Endometrium (tissue), 2 donors: ENCODE measurements at regions not wholly inside any gene's neighbourhood (a gene's known extent, or its start where the extent isn't known, plus 50 kb on each side); places are given as distances from the start of the nearest gene placed in this dataset.

ENCODE experiments used
- FAIRE-seq: peaks from 2 replicates; lab custom pipeline; 2012; peaks lifted over from hg19 to GRCh38; lab: Jason Lieb, UNC
- donor health status: control.
- donor health status: control.

- FAIRE-seq: no peak
Observed at GRCh38 chr11:134797411-134798089, 385.5 kb upstream of the B3GAT1 start.

DNA sequence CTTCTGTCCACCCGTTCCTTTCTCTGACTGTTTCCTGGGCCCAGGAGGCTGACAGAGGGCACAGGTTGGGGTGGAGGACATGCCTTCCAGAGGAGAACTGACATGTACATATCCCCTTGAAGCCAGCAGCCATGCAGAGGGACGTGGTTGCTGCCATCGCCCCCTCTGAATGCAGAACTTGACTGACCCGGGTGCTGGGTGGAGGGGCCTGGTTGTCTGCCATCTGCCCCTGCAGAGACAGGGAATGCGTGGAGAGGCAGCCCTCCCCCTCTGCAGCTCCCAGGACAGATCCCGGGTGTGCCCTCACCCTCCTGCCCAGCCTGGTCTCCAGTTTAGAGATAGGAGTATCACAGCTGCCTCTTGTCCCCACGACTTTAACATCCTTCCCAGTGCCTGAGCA is 383.0 kb upstream of the B3GAT1 start:
- no peak for FAIRE-seq

- FAIRE-seq: no peak
Observed at GRCh38 chr11:134794192-134794591, 382.1 kb upstream of the B3GAT1 start.

GRCh38 chr11:134792677-134793076 is 380.6 kb upstream of the B3GAT1 start:
- no peak for FAIRE-seq

DNA sequence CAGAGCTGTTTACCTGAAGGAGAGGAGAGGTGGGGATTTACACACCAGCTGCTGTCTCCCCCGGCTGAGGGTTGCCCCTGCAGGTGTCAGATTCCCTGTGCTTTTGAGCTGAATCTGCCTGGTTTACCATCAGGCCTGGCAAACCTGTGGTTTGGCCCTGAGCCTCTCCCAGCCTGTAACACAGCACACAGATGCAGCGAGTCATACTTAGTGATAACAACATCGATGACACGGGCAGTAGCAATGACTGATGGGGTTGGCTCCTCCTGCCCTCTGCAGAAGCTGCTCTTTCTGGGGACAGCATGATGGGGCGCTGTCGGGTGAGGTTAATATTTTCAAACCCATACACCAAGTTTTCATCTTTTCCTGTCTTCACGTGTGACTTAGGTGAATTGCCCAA is 380.0 kb upstream of the B3GAT1 start:
- FAIRE-seq: no peak

DNA sequence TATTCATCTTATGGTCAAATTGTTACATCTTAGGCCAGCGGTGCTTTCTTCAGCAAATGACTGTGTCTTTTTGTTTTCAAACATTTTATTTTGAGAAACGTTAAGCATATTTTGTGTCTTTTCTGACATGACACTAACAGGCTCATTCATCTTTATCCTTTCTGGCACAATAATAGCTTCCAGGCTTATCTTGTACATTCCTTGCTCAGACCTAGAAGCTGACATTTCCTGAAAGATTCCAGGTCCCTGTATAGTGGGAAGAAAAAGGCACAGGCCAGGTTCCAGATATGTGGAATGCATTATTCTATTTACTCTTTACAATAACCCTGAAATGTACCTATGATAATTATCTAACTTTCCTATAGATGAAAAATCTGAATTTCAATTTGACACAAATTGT is 379.1 kb upstream of the B3GAT1 start:
- FAIRE-seq: no peak

- no peak for FAIRE-seq
Observed at GRCh38 chr11:134789104-134789503, 377.1 kb upstream of the B3GAT1 start.

DNA sequence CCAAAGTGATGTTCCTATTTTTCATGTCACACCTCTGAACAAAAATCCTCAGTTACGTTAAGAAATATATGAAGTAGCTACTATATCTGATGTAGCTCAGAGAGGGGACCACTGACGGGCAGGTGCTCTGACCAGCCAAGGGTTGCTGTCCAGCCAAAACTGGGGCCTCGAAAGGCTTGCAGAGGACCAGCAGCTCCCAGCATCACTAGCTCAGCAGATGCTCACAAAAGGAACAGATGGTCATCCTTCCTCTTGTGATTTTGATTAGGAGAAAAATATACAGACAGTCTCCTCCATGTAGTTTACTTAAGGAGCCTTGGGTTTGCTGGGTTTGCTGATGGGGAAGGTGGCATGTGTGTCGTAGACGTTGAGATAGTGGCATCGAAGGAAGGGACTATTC is 374.6 kb upstream of the B3GAT1 start:
- FAIRE-seq: no peak

GRCh38 chr11:134785660-134786284 is 373.7 kb upstream of the B3GAT1 start:
- no peak for FAIRE-seq

- FAIRE-seq: no peak
Observed at GRCh38 chr11:134785059-134785458, 373.0 kb upstream of the B3GAT1 start.

GRCh38 chr11:134784568-134784967 is 372.5 kb upstream of the B3GAT1 start:
- no peak for FAIRE-seq

GRCh38 chr11:134784046-134784445 is 372.0 kb upstream of the B3GAT1 start:
- no peak for FAIRE-seq

DNA sequence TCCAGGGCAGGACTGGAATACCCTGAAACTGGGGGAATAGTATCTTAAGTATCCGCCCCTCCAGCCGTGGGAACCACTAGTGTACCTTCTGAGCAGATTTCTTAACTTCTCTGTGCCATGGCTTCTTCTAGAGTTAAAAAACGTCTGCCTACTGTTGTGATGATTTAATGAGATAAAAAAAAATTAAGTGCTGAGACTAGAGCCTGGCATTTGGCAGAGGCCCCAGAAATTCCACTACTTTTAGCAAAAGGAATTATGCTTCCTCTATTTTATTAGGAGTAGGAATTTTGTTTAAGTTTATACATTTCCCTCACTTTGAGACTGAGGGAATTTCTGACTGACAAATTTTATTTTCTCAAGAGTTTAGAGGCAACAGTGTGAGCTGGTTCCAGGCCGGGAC is 371.2 kb upstream of the B3GAT1 start:
- FAIRE-seq: no peak

DNA sequence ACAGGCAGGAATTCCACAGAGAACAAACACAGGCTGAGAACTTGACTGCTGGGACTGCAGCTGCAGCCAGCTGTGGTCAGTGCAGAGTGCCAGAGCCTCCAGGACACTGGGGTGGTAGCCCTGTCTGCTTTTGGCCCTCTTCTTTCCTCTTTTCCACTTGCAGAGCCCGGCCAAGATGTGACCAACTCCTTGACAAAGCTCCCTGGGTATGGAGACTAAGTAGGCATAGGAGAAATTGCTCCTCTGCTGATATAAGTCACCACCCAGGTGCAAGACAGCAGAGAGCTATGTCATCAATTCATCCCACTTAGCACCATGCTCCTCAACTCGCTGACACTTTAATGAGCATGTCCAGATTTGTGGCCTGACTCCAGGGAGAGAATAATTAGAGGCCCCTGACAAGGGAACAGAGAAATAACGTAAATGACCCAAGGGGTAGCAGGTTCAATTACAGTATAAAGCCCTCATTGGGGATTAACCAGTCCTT is 369.4 kb upstream of the B3GAT1 start:
- FAIRE-seq: no peak

DNA sequence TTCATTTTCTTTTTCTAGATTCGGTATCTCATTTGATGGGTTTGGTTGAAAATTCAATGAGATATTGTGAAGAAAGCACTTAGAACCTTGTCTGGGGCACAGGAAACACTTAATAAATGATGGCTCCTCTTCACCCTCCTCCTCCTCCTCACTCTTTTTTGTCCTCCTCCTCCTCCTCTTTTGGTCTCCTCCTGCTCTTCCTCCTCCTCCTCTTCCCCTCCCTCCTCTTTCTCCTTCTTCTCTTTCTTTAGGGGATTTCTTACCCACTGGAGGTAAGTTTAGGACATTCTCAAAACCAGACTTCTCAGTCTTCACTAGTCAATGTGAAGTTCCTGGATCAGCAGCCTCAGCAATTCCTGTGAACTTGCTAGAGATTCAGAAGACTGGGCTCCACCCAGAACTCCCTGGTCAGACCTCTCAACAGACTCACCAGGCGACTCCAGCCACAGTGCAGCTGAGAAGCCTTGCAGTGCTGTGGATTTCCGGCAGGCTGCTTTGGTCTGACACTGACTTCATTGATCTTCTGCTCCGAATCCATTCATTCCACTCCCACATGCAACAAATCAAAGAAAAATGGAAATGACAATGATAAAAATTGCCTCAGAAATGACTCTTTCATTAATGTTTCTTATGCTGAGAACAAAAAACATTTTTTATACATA is 368.6 kb upstream of the B3GAT1 start:
- FAIRE-seq: no peak

- no peak for FAIRE-seq
Observed at GRCh38 chr11:134779179-134779578, 367.1 kb upstream of the B3GAT1 start.

DNA sequence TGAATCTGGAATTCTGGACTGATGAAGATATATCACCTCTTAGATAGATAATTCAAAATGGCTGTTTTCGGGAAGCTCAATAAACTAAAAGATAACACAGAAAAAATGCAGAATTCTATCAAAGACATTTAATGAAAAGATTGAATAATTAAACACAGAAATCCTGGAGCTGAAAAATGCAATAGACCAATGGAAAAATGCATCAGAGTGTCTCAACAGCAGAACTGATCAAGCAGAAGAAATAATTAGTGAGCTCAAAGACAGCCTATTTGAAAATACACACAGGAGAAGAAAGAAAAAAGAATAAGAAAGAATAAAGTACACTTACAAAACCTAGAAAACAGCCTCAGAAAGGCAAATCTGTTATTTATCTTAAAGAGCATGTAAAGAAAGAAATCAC is 356.4 kb upstream of the B3GAT1 start:
- FAIRE-seq: no peak

- FAIRE-seq: no peak
Observed at GRCh38 chr11:134765565-134765964, 353.5 kb upstream of the B3GAT1 start.

GRCh38 chr11:134764966-134765365 is 352.9 kb upstream of the B3GAT1 start:
- FAIRE-seq: no peak

DNA sequence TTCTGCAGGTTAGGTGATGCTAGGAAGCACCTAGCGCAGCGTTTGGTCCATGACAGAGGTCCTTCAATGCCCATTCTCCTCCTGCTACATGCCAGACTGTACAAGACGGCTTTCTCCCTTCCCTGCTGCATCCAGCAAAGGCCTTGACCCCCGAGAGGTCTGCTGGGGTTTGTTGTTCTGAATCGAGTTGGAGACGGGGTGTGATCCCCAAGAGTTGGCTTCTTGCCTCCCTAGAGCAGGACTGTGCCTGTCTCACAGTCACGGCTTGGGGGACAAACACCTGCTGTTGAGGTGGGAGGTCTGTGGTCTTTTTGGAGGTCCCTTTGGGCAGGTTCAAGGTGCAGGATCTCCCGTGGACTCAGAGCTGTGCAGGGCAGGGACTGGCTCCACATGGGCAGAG is 352.3 kb upstream of the B3GAT1 start:
- no peak for FAIRE-seq

DNA sequence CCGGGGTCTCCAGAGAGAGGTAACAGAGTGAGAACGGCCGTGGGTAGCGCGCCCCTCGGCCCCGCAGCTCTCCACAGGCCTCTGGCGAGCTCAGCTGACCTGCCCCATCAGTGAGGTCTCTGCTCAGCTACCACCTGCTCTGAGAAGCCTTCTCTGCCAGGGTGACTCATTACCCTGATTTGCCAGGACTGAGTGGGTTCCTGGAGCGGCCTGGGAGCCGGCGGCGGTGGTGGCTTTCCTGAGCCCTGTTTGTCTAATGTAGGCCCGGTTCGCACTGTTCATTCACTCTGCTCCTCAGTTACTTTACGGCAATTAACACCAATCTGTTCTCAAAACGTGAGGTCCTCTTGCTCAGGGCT is 351.0 kb upstream of the B3GAT1 start:
- FAIRE-seq: no peak

GRCh38 chr11:134762248-134763029 is 350.4 kb upstream of the B3GAT1 start:
- no peak for FAIRE-seq

DNA sequence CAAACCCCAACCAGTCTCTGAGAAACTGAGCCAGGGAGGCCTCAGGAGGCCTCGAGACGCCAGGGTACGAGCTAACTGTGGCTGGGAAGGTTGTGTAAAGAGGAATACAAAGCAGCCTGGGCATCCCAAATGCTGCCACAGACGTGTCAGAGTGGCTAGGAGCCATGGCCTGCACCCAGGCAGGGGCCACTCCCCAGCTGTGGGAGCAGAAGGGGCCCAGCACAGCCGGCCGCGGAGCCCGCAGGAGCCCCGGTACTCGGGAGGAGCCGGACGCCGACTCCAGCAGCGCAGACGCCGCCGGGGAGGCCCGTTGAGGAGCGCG is 349.8 kb upstream of the B3GAT1 start:
- no peak for FAIRE-seq
